ENCODE measurements at regions not wholly inside any gene's neighbourhood (a gene's known extent, or its start where the extent isn't known, plus 50 kb on each side); places are given as distances from the start of the nearest gene placed in this dataset.
"Not testable (repeated sequence)": the region's sequence is repeated elsewhere in the genome, so short reads cannot be mapped to it uniquely, and the experiment has no call there.

DNA sequence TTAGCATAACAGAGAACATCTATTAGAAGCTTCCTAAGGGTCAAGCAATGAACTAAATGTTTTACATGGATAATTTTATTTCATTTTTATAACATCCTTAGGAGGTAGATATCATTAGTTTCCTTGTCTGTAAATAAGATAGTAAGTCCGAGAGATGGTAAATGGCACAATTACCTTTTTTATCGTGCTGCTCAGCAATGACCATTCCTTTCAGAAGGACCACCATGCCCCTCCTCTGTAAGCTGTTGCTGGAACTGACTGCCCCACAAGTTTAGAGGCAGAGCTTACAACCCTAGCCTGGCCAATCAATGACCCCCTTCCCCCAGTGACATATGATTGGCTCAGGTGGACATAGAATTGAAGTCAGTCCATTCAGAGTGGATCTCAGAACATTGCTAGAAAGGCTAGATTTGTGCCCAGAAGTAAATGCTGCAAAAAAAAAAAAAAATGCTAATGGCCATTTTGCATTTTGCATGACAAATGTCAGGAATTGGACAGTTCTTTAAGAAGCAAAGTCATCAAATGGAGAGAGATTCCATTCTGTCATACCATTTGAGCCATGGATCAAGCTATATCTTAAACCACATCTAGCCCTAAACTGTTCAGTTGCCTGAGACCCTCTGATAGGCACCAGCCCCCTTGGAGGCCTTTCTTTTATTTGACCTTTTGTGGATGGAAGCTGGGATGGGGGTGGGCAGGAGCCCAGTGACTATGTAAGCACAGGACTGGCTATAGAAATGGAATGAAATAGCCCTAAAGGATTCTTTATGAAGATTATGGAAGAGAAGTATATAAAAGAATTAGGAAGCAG lies 668.3 kb downstream of the UQCRFS1 start:
- DNase-seq (ENCODE audit: extremely low spot score), result no peak
- CTCF ChIA-PET, result no interaction called here
- no peak for TF ChIP-seq CTCF (IDR thresholded peaks at IDR 0.05; ENCODE audit: control extremely low read depth, extremely low read depth, low read depth, missing control alignments)
- POLR2A ChIA-PET, result no interaction called here

DNA sequence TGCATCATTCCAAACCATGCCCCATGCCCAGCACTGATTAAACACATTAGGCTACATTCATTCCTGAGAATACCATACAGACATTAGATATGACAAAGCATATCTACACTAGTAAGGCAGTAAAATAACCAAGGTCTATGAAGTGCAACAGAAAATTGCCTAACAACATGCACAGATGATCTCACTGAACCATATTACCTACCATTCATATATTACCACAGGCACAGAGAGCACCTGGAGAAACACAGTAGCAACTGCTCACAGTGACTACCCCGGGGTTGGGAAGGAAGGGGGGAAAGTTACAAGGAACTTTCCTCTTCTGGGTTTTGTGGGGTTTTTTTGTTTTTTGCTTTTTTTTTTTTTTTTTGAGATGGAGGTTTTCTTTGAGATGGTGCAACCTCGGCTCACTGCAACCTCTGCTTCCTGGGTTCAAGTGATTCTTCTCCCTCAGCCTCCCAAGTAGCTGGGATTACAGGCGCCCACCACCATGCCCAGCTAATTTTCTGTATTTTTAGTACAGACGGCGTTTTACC lies 669.6 kb downstream of the UQCRFS1 start:
- CTCF ChIA-PET, result interaction anchor here (1.0 to 1.5 kb wide), 2 partner anchors 19 to 27 kb away, joined by 3 read pairs; no protein-coding TSS in a partner anchor
- POLR2A ChIA-PET, result no interaction called here

GRCh38 chr19:28542394-28543243 lies 670.3 kb downstream of the UQCRFS1 start:
- no peak for TF ChIP-seq CTCF (IDR thresholded peaks at IDR 0.05; ENCODE audit: control extremely low read depth, extremely low read depth, low read depth, missing control alignments)
- no peak for DNase-seq (ENCODE audit: extremely low spot score)
- POLR2A ChIA-PET, result no interaction called here
- CTCF ChIA-PET, result interaction anchor here (1.0 to 1.5 kb wide), 3 partner anchors 18 to 156 kb away, joined by 3 read pairs; no protein-coding TSS in a partner anchor

More for the DNA sequence above, 669.6 kb downstream of the UQCRFS1 start:
- no peak for DNase-seq (ENCODE audit: extremely low spot score)
- no peak for TF ChIP-seq CTCF (IDR thresholded peaks at IDR 0.05; ENCODE audit: control extremely low read depth, extremely low read depth, low read depth, missing control alignments)

- TF ChIP-seq CTCF (IDR thresholded peaks at IDR 0.05; ENCODE audit: control extremely low read depth, extremely low read depth, low read depth, missing control alignments), result no peak
- ChIA-PET POLR2A (no interaction called here), CTCF (interaction anchor here (1.0 to 1.5 kb wide), 2 partner anchors 29 to 157 kb away, joined by 3 read pairs; no protein-coding TSS in a partner anchor)
- DNase-seq (ENCODE audit: extremely low spot score), result no peak
Measured at GRCh38 chr19:28541602-28542393, 671.2 kb downstream of the UQCRFS1 start.

DNA sequence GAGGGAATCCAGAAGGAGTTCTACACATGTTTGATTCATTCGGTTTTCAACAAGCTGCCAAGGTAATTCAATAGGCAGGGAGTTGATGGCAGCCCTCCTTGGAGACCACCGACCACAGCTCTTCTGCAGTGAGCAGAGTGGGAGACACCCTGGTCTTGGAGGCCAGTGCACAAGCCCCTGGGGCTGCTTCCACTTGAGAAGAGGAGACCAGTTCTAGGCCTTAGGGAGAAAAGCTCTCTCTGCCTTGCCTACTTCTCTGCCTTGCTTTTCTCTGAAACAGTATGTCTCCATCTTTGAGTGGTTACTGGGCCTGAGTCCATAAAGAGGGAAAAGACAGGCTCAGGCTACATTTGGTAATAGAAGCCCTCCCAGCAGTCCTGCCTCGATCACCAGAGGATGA lies 671.9 kb downstream of the UQCRFS1 start:
- no peak for DNase-seq (ENCODE audit: extremely low spot score)
- ChIA-PET POLR2A (no interaction called here), CTCF (no interaction called here)
- no peak for TF ChIP-seq CTCF (IDR thresholded peaks at IDR 0.05; ENCODE audit: control extremely low read depth, extremely low read depth, low read depth, missing control alignments)

DNA sequence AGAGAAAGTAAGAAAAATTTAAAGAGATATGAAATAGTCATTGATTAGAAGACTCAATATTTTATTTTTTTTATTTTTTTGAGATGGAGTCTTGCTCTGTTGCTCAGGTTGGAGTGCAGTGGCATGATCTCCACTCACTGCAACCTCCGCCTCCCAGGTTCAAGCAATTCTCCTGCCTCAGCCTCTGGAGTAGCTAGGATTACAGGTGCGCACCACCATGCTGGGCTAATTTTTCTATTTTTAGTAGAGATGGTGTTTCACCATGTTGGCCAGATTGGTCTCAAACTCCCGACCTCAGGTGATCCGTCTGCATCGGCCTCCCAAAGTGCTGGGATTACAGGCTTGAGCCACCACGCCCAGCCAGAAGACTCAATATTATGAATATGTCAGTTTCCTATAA lies 672.6 kb downstream of the UQCRFS1 start:
- POLR2A ChIA-PET; CTCF ChIA-PET; DNase-seq (ENCODE audit: extremely low spot score): not testable (repeated sequence)
